NCI-H2196 (cell line): ENCODE measurements at regions not wholly inside any gene's neighbourhood (a gene's known extent, or its start where the extent isn't known, plus 50 kb on each side); places are given as distances from the start of the nearest gene placed in this dataset.

Experiments used
- DNase-seq: peaks from one replicate; lab custom pipeline; 2025; ENCODE audit not compliant: unreplicated experiment; lab: John Stamatoyannopoulos, UW

- no peak for DNase-seq
Observed at GRCh38 chr2:137823196-137823595, 141.1 kb upstream of the HNMT start.

- no peak for DNase-seq
Observed at GRCh38 chr2:137824501-137824900, 139.8 kb upstream of the HNMT start.

- no peak for DNase-seq
Observed at GRCh38 chr2:137826373-137827372, 137.6 kb upstream of the HNMT start.

GRCh38 chr2:137828624-137829023 lies 135.6 kb upstream of the HNMT start:
- no peak for DNase-seq

- no peak for DNase-seq
Observed at GRCh38 chr2:137829251-137829650, 135.0 kb upstream of the HNMT start.

GRCh38 chr2:137834760-137835379 lies 129.4 kb upstream of the HNMT start:
- no peak for DNase-seq

GRCh38 chr2:137836671-137837070 lies 127.6 kb upstream of the HNMT start:
- no peak for DNase-seq

- DNase-seq = no peak
Observed at GRCh38 chr2:137837830-137838229, 126.4 kb upstream of the HNMT start.

GRCh38 chr2:137838255-137839092 lies 125.8 kb upstream of the HNMT start:
- DNase-seq = peak; percentile 55

GRCh38 chr2:137842430-137842829 lies 121.8 kb upstream of the HNMT start:
- DNase-seq = no peak

- no peak for DNase-seq
Observed at GRCh38 chr2:137842952-137843351, 121.3 kb upstream of the HNMT start.

GRCh38 chr2:137845422-137845821 lies 118.9 kb upstream of the HNMT start:
- no peak for DNase-seq

GRCh38 chr2:137846993-137847392 lies 117.3 kb upstream of the HNMT start:
- no peak for DNase-seq

GRCh38 chr2:137847443-137847842 lies 116.8 kb upstream of the HNMT start:
- no peak for DNase-seq

GRCh38 chr2:137857881-137858280 lies 106.4 kb upstream of the HNMT start:
- no peak for DNase-seq

GRCh38 chr2:137862651-137863050 lies 101.6 kb upstream of the HNMT start:
- no peak for DNase-seq

GRCh38 chr2:137865954-137866540 lies 98.2 kb upstream of the HNMT start:
- peak; percentile 60 for DNase-seq

GRCh38 chr2:137870682-137871081 lies 93.6 kb upstream of the HNMT start:
- DNase-seq = no peak

- no peak for DNase-seq
Observed at GRCh38 chr2:137872577-137872976, 91.7 kb upstream of the HNMT start.

GRCh38 chr2:137873536-137874244 lies 90.6 kb upstream of the HNMT start:
- no peak for DNase-seq
